ENCODE measurements at regions not wholly inside any gene's neighbourhood (a gene's known extent, or its start where the extent isn't known, plus 50 kb on each side); places are given as distances from the start of the nearest gene placed in this dataset.
"Not testable (repeated sequence)": the region's sequence is repeated elsewhere in the genome, so short reads cannot be mapped to it uniquely, and the experiment has no call there.

DNA sequence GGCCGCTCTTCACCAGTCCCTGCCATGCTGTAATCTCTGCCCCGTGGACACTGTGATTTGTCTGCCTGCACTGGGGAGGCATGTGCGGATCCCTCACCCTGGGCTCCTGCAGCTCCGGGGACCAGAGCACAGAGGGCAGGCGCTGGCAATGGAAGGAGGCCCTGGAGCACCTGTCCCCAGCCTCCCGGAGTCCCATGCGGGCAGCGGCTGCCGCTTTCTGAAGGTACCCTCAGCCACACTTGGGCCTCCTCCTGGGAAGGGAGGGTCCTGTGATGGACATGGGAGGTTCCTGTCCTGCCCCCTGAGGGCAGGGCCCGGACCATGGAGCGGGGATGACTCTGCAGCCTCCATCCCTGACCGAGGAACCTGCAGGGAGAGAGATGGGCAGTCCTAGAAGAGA lies 297.4 kb upstream of the SFSWAP start:
- no peak for DNase-seq (ENCODE audit: low read depth in 2 of 2)

- DNase-seq (ENCODE audit: low read depth in 2 of 2): not testable (repeated sequence)
Observed at GRCh38 chr12:131414155-131414922, 296.6 kb upstream of the SFSWAP start.

- DNase-seq (ENCODE audit: low read depth in 2 of 2): no peak
Observed at GRCh38 chr12:131415781-131416180, 295.1 kb upstream of the SFSWAP start.

GRCh38 chr12:131418121-131418520 lies 292.8 kb upstream of the SFSWAP start:
- no peak for DNase-seq (ENCODE audit: low read depth in 2 of 2)

DNA sequence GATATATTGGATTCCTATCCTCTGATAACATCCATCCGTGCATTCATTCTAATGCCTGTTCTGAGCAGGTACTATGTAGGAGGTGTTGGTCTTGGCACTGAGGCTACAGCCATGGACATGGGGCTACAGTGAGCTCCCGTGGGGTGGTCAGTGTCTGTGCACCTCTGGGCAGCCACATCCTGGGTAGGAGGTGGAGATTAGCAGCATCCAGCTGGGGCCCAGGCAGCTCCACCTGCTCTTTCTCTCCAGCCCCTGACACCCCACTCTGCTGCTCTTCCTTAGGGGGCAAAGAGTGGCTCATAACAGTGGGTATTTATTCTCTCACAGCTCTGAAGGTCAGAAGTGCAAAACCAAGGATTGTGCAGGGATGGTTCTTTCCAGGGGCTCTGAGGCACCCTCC lies 292.0 kb upstream of the SFSWAP start:
- no peak for DNase-seq (ENCODE audit: low read depth in 2 of 2)

DNA sequence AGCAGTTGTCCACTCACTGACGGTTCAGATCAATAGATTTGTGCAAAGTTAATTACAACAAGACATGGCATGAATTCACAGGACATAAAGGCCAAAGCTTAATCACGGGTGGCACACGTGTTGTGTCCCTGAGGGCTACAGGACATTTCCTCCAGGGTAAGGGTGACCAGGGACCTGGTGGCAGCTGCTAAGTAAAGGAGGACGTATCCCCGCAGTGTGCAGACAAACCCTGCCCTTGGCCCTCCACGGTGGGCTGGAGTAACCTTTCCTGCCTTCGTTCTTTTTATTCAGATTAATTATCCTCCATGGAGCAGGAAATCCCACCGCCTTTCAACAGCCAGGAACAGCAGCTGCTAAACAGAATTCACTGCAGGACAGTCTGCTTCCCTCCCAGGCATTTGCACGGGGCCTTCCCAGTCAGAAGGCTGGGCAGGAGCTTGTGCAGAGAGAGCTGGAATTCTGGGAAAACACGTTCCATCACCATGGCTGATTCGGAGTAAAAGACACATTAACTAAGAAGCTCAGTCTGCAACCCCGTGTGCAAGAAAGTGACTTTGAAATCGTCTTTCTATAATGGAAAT lies 289.9 kb upstream of the SFSWAP start:
- no peak for DNase-seq (ENCODE audit: low read depth in 2 of 2)

- no peak for DNase-seq (ENCODE audit: low read depth in 2 of 2)
Observed at GRCh38 chr12:131421509-131422186, 289.2 kb upstream of the SFSWAP start.

GRCh38 chr12:131422187-131422520 lies 288.7 kb upstream of the SFSWAP start:
- no peak for DNase-seq (ENCODE audit: low read depth in 2 of 2)

GRCh38 chr12:131422744-131423143 lies 288.1 kb upstream of the SFSWAP start:
- DNase-seq (ENCODE audit: low read depth in 2 of 2): no peak

DNA sequence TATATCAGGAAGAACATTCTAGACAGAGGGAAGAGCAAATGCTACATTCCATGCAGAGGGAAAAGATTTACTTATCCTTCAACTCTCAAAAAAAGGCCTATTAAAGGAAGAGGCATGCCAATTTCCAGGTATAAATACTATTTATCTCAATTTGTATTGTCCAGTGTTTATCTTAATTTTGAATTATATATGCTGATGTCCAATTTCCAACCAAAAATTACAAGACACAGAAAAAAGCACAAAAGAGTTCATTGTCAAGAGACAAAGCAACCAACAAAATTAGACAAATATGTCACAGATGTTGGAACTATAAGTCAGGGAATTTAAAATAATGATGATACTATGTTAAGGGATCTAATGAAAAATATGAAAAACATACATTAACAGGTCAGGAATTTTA lies 286.6 kb upstream of the SFSWAP start:
- no peak for DNase-seq (ENCODE audit: low read depth in 2 of 2)

- DNase-seq (ENCODE audit: low read depth in 2 of 2): no peak
Observed at GRCh38 chr12:131425112-131426075, 285.5 kb upstream of the SFSWAP start.

GRCh38 chr12:131428091-131428685 lies 282.7 kb upstream of the SFSWAP start:
- no peak for DNase-seq (ENCODE audit: low read depth in 2 of 2)

DNA sequence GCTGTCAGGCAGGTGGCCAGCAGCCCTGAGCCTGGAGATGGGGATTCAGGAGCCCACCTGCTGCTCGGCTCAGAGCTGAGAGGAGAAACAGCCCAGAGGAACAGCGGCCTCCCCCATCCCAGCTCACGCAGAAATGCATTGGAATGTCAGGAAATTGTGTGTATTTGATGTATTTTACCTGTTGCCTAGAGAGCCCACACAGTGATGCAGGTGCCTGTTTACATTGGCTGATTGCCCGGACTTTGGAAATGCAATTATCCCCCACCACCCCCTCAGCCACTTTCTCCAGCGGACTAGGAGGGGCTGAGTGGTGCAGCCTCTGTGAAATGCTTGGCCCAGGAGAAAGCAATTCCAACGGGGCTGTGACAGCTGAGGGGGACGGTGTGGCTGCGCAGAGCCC lies 281.7 kb upstream of the SFSWAP start:
- not testable (repeated sequence) for DNase-seq (ENCODE audit: low read depth in 2 of 2)

DNA sequence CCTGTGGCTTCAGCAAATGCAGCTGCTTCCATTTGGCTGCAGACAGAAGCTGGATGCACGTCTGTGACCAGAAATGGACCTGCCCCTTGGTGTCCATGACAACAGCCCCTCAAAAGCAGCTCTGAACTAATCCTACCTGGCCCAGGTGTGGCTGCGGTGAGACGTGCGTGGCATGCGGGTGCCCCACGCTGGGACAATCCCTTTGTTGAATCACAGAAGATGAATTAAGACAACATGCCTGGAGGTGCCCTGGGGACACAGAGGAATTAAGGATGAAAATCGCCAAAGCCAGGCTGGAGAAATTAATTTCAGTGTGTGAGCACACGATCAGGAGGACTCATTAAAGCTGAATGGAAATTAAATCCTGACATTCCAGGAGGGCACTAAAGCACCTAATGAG lies 281.2 kb upstream of the SFSWAP start:
- not testable (repeated sequence) for DNase-seq (ENCODE audit: low read depth in 2 of 2)

DNA sequence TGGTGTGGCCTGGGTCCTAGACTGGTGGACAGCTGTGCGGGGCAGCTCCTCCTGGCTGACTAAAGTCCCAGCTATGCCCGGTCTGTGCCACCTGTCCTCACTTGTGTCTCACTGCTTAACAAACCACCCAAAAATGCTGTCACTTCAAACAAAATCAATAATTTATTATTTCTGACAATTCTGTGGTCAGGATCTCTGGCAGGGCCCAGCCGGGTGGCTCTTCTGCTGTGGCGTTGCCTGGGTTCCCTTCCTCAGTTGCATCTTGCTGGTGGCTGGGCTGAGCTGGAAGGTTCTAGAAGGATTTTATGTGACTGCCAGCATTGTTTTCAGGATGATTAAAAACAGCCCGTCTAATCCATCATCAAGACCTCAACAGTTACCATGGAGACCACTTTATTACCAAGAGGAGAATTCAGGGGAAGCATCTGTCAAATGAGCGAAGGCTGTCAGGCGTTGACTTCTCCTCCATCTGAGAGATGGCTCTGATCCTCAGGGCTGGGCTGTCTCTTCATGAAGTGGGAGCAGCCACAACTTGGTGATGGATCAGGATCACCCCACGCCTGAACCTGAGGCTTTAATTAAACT lies 280.6 kb upstream of the SFSWAP start:
- DNase-seq (ENCODE audit: low read depth in 2 of 2): no peak

DNA sequence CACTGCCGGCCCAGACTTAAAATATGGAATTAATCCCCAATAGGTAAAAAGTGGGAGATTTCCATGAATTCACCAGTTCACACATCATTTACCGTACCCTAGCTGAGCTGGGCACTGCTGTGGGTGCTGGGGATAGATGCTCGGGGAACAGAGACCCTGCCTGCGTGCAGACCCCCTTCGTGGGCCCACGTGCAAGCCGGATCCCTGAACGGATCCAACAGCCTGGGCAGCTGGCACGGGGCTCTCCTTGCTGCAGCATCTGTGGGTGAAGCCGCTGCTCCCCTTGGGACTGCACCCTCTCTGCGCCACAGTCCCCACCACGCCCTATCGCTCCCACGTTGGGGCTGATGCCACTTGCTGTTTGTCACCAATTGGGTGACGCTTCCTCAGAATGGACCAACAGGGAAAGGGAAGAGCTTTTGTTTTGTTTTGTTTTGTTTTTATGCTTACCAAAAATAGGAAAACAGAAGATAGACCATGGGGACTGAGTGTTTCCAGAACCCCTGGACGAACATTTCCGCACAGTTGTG lies 279.7 kb upstream of the SFSWAP start:
- not testable (repeated sequence) for DNase-seq (ENCODE audit: low read depth in 2 of 2)

- DNase-seq (ENCODE audit: low read depth in 2 of 2): no peak
Observed at GRCh38 chr12:131432532-131433260, 278.2 kb upstream of the SFSWAP start.

DNA sequence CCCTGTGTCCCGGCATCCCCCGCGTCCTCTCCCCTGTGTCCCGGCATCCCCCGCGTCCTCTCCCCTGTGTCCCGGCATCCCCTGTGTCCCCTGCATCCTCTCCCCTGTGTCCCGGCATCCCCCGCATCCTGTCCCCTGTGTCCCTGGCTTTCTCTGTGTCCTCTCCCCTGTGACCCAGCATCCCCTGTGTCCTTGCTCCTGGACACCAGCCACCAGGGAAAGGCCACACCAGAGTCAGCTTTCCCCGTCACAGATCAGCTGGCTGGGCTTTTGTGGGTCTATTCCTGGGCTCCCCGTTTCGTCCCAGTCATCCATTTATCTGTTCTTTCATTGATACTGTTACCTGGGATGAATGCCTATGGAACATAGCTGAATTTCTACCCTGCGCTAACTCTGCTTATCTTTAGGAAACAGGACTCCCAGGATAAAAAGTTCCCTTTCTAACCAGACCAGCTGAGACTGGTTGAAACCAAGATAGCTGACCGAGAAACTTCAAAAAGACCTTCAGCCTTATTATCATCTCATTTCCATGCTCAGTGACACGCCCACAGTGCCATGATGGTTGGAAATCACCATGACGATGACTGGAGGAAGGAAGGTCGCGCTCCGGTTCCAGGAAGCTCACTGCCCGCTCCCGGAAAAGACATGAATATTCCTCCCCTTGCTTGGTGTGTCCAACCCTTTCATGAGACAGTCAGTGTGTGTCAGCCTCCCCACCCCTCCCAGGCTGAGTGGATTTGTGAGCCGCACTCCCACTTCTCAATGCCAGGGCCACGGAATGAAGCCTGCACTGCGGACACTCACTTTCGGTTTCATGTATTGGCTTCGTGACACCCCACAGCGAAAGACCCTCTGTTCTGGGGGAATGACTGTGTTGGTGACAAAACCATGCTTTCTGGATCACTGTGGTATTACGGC lies 276.4 kb upstream of the SFSWAP start:
- no peak for DNase-seq (ENCODE audit: low read depth in 2 of 2)
